Stimulated activated naive B cell treated with anti-CD40 and anti-IgM and Interleukin-4, amounts not matched to agents 10 μg/mL and 1 μg/mL and 100 μg/mL, for 72 hours (primary cell): ENCODE measurements at regions not wholly inside any gene's neighbourhood (a gene's known extent, or its start where the extent isn't known, plus 50 kb on each side); places are given as distances from the start of the nearest gene placed in this dataset.
A peak's percentile ranks its signal among the peaks of the same experiment; 100 is the strongest.
"Not testable (repeated sequence)": the region's sequence is repeated elsewhere in the genome, so short reads cannot be mapped to it uniquely, and the experiment has no call there.

ENCODE experiments used
- ATAC-seq, 2 donors: fragments of 150-1000 bp; cut with Tn5 transposase; replicated peaks; 2 replicates each; pipeline ENCODE4 v1.10.0; 2021; ENCODE audit warnings: moderate library complexity in 1 of 2
- DNase-seq: peaks from one replicate; pipeline ENCODE4 v3.0.0; 2021
- H3K27ac Mint-ChIP-seq: one replicate; pipeline ENCODE4 v1.8.0; 2022; ENCODE audit warnings: mild to moderate bottlenecking, mixed read lengths
- H3K27me3 Mint-ChIP-seq, 2 donors: one replicate each; pipeline ENCODE4 v1.8.0; 2022; ENCODE audit warnings: mixed read lengths in 2 of 2
- H3K36me3 Mint-ChIP-seq, 2 donors: one replicate each; pipeline ENCODE4 v1.8.0; 2022; ENCODE audit warnings: mixed read lengths in 2 of 2, mild to moderate bottlenecking in 1 of 2
- H3K4me1 Mint-ChIP-seq, 2 donors: one replicate each; pipeline ENCODE4 v1.8.0; 2022; ENCODE audit warnings: mixed read lengths in 2 of 2, mild to moderate bottlenecking in 1 of 2
- H3K4me3 Mint-ChIP-seq, 2 donors: one replicate each; pipeline ENCODE4 v1.8.0; 2022; ENCODE audit warnings: mild to moderate bottlenecking in 2 of 2, mixed read lengths in 2 of 2, moderate library complexity in 1 of 2
- H3K9me3 Mint-ChIP-seq, 2 donors: one replicate each; pipeline ENCODE4 v1.8.0; 2022; ENCODE audit warnings: mixed read lengths in 2 of 2, mild to moderate bottlenecking in 1 of 2

DNA sequence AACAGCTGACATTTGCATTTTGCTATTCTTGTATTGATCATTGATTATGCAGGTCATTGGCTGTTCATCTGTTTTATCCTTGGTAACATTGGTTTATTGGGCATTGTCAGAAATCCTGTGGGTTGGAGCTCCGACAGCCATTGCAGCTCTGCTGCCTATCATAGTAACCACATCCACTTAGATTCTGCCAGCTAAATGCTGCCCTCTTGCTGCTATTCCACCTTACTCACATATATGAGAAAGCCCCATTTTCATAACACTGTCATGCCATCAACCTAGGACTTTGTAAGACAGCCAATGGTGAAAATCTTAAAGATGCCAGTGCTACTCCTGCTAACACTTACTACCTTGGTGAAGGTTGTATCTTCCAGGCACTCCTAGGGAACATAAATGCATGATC lies 187.3 kb upstream of the CXCL13 start:
- no peak overlapping the region for H3K27ac Mint-ChIP-seq
- no peaks in the 10 kb centered on the region for H3K4me1 Mint-ChIP-seq
- H3K27me3 Mint-ChIP-seq = no peaks in the 10 kb centered on the region
- no peaks in the 10 kb centered on the region for H3K9me3 Mint-ChIP-seq
- ATAC-seq (peak; percentile 53 to 76), DNase-seq (no peak)
- H3K36me3 Mint-ChIP-seq = no peaks in the 10 kb centered on the region
- H3K4me3 Mint-ChIP-seq = no peak overlapping the region

DNA sequence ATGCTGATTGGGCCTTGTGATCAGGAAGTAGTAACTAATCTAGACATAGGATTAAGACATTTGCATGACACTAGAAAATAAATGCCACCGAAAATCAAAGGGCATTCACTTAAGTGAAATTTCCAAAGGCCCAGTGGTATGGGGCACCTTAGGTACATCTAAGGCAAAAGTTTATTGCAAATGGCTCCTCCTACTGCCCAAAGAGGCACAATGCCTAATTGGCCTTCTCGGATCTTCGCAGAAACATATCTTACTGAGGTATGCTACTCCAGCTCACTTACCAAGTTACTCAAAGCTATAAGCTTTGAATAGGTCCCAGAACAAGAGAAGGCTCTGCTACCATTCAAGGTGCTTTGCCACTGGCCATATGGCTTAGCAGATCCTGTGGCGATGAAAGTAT lies 174.8 kb upstream of the CXCL13 start:
- ATAC-seq = no peak
- Mint-ChIP-seq H3K36me3 (peaks cover 0 to 2% of the 10 kb centered on the region in 2 donors), H3K9me3 (no peaks in the 10 kb centered on the region), H3K27me3 (no peaks in the 10 kb centered on the region), H3K27ac (no peak overlapping the region), H3K4me1 (peaks cover 0 to 1% of the 10 kb centered on the region in 2 donors), H3K4me3 (no peak overlapping the region)
- DNase-seq = no peak

DNA sequence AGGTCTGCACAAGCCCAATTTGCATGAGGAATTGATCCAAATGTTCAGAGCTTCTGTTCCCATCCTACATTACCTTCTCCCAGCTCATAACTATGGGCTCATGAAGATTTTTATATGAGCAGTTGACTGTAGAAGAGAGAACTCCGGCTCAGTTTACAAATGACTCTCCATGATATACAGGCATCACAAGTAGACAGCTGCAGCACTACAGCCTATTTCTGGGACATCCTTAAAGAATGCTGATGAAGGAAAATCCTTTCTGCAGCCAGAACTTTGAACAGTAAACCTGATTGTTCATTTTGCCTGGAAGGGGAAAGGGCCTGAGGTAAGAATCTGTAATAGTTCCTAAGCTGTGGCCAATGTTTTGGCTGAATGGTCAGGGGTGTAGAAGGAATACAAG lies 174.1 kb upstream of the CXCL13 start:
- H3K27me3 Mint-ChIP-seq = no peaks in the 10 kb centered on the region

DNA sequence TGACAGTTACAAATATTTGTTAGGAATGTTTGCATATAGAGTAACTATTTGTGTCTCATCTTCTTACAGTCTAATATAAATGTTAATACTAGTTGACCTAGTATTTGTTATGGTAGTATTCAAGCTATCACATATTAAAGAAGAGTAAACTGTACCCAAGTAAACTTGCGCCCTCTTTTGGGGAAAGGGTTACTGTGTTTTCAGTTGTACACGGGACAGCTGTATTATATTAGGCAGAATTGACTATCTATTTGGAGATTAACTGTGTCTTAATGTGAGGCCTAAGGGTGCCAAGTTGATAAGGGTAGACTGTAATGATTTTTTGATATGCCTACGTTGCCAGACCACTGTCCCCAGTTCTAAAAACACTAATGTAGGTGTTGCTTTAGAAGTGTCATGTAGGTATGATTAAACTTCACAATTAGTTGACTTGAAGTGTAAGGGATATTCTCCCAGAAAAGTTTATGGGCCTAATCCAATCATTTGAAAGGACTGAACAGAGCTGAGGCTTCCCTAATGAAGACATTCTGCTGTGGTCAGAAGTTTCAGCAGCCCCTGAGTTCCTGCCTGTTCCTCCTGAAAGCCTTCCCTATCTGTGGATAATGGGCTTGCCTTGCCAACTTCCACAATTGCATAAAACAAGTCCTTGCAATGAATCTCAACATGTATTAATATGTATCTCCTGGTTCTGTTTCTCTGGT lies 172.8 kb upstream of the CXCL13 start:
- Mint-ChIP-seq H3K27ac (no peak overlapping the region), H3K36me3 (no peaks in the 10 kb centered on the region), H3K27me3 (no peaks in the 10 kb centered on the region), H3K4me1 (peaks cover 0 to 1% of the 10 kb centered on the region in 2 donors), H3K9me3 (no peaks in the 10 kb centered on the region), H3K4me3 (no peak overlapping the region)
- ATAC-seq (no peak), DNase-seq (no peak)

More for the DNA sequence above, 174.1 kb upstream of the CXCL13 start:
- H3K36me3 Mint-ChIP-seq = no peaks in the 10 kb centered on the region
- no peak for ATAC-seq
- H3K27ac Mint-ChIP-seq = no peak overlapping the region
- H3K4me3 Mint-ChIP-seq = no peak overlapping the region
- peaks cover 0 to 1% of the 10 kb centered on the region in 2 donors for H3K4me1 Mint-ChIP-seq
- H3K9me3 Mint-ChIP-seq = no peaks in the 10 kb centered on the region
- DNase-seq = no peak

GRCh38 chr4:77433418-77433733 lies 172.2 kb upstream of the CXCL13 start:
- ATAC-seq (peak; percentile 79 to 84), DNase-seq (no peak)
- H3K9me3 Mint-ChIP-seq = no peaks in the 10 kb centered on the region
- peaks cover 0 to 1% of the 10 kb centered on the region in 2 donors for H3K4me1 Mint-ChIP-seq
- no peaks in the 10 kb centered on the region for H3K27me3 Mint-ChIP-seq
- H3K4me3 Mint-ChIP-seq = no peak overlapping the region
- no peak overlapping the region for H3K27ac Mint-ChIP-seq
- no peaks in the 10 kb centered on the region for H3K36me3 Mint-ChIP-seq

- ATAC-seq (no peak), DNase-seq (no peak)
- Mint-ChIP-seq H3K9me3 (no peaks in the 10 kb centered on the region), H3K36me3 (no peaks in the 10 kb centered on the region), H3K27me3 (no peaks in the 10 kb centered on the region), H3K4me1 (peaks cover 0 to 1% of the 10 kb centered on the region in 2 donors), H3K27ac (no peak overlapping the region), H3K4me3 (no peak overlapping the region)
Observed at GRCh38 chr4:77434299-77435092, 171.1 kb upstream of the CXCL13 start.

DNA sequence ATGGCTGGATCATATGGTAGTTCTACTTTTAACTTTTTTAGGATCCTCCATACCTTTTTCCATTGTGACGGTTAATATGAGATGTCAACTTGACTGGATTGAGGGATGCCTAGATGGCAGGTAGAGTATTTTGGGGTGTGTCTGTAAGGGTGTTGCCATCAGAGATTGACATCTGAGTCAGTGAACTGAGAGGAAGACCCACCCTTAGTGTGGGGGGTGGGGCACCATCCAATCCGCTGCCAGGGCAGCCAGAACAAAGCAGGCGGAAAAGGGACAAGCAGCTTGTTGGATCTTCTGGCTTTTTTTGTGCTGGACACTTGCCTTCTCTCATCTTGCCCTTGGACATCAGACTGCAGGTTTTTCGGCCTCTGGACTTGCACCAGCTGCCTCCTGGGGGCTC lies 168.5 kb upstream of the CXCL13 start:
- H3K27ac Mint-ChIP-seq = no peak overlapping the region
- H3K27me3 Mint-ChIP-seq = no peaks in the 10 kb centered on the region
- no peak overlapping the region for H3K4me3 Mint-ChIP-seq
- H3K36me3 Mint-ChIP-seq = no peaks in the 10 kb centered on the region
- H3K4me1 Mint-ChIP-seq = peaks cover 0 to 1% of the 10 kb centered on the region in 2 donors
- H3K9me3 Mint-ChIP-seq = no peaks in the 10 kb centered on the region
- DNase-seq (no peak), ATAC-seq (no peak)

DNA sequence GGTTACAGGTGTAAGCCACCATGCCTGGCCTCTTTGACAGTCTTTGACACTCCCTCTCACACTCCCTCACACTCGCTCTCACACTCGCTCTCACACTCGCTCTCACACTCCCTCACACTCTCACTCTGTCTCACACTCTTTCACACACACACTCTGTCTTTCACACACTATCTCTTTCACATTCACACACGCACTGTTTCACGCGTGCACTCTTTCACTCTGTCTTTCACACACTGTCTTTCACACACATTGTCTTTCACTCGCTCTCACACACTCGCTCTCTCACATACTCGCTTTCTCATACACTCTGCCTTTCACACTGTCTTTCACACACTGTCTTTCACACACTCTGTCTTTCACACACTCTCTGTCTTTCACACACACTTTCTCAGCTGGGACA lies 167.1 kb upstream of the CXCL13 start:
- no peak overlapping the region for H3K4me3 Mint-ChIP-seq
- H3K36me3 Mint-ChIP-seq = no peaks in the 10 kb centered on the region
- H3K9me3 Mint-ChIP-seq = no peaks in the 10 kb centered on the region
- DNase-seq (no peak), ATAC-seq (no peak)
- no peak overlapping the region for H3K27ac Mint-ChIP-seq
- peaks cover 0 to 1% of the 10 kb centered on the region in 2 donors for H3K4me1 Mint-ChIP-seq
- no peaks in the 10 kb centered on the region for H3K27me3 Mint-ChIP-seq

DNA sequence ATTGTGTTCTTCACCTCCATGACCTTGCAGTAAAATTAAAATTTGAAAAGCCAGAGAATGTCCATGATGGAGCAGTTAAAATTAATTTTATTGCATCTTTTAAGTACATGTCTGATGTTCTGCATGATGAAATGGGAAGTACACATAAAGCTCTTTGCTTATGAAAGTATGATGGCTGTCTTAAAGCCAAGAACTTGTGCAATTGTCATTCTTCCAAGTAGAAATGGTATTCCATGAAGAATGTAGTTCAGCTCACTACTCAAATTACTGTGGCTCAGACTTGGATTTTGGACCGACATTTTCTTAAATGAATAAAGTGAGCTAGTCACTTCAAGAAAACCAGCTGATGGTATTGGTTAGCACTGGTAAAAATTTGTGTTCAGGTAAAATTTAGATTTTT lies 161.7 kb upstream of the CXCL13 start:
- no peaks in the 10 kb centered on the region for H3K36me3 Mint-ChIP-seq
- no peaks in the 10 kb centered on the region for H3K9me3 Mint-ChIP-seq
- H3K4me3 Mint-ChIP-seq = no peak overlapping the region
- H3K27ac Mint-ChIP-seq = no peak overlapping the region
- no peaks in the 10 kb centered on the region for H3K4me1 Mint-ChIP-seq
- peaks cover 0 to 4% of the 10 kb centered on the region in 2 donors for H3K27me3 Mint-ChIP-seq
- ATAC-seq (no peak), DNase-seq (no peak)

GRCh38 chr4:77445823-77446222 lies 159.8 kb upstream of the CXCL13 start:
- H3K27me3 Mint-ChIP-seq = peaks cover 0 to 4% of the 10 kb centered on the region in 2 donors
- H3K4me1 Mint-ChIP-seq = no peaks in the 10 kb centered on the region
- H3K27ac Mint-ChIP-seq = no peak overlapping the region
- no peak for DNase-seq
- no peaks in the 10 kb centered on the region for H3K9me3 Mint-ChIP-seq
- ATAC-seq = no peak
- H3K4me3 Mint-ChIP-seq = no peak overlapping the region
- no peaks in the 10 kb centered on the region for H3K36me3 Mint-ChIP-seq

DNA sequence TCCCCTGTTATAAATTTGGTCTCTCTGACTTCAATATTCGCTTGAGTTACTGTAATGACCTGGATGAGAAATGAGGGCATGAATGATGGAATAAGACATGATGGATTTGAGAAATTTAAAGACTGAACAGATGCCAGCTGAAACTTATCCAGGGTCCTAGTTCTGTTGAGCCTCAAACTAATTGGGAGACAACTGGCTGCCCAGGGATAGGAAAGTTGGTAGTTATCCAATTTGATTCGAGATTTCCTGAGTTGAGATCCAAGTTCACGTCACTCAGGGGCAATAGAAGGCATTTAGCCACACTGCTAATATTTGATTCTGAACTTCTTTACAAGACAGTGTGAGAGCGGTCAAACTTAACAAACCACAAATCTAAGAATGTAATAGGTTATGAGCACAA lies 159.0 kb upstream of the CXCL13 start:
- DNase-seq (no peak), ATAC-seq (no peak)
- Mint-ChIP-seq H3K9me3 (no peaks in the 10 kb centered on the region), H3K27me3 (peaks cover 0 to 4% of the 10 kb centered on the region in 2 donors), H3K36me3 (no peaks in the 10 kb centered on the region), H3K4me1 (no peaks in the 10 kb centered on the region), H3K27ac (no peak overlapping the region), H3K4me3 (no peak overlapping the region)

- Mint-ChIP-seq H3K36me3 (no peaks in the 10 kb centered on the region), H3K4me3 (no peak overlapping the region), H3K27ac (no peak overlapping the region), H3K9me3 (no peaks in the 10 kb centered on the region), H3K27me3 (peaks cover 0 to 4% of the 10 kb centered on the region in 2 donors), H3K4me1 (no peaks in the 10 kb centered on the region)
- ATAC-seq (no peak), DNase-seq (no peak)
Observed at GRCh38 chr4:77449171-77449570, 156.4 kb upstream of the CXCL13 start.

GRCh38 chr4:77450006-77450405 lies 155.6 kb upstream of the CXCL13 start:
- Mint-ChIP-seq H3K4me3 (no peak overlapping the region), H3K4me1 (no peaks in the 10 kb centered on the region), H3K27me3 (peaks cover 0 to 4% of the 10 kb centered on the region in 2 donors), H3K36me3 (no peaks in the 10 kb centered on the region), H3K9me3 (no peaks in the 10 kb centered on the region), H3K27ac (no peak overlapping the region)
- ATAC-seq (no peak), DNase-seq (no peak)

DNA sequence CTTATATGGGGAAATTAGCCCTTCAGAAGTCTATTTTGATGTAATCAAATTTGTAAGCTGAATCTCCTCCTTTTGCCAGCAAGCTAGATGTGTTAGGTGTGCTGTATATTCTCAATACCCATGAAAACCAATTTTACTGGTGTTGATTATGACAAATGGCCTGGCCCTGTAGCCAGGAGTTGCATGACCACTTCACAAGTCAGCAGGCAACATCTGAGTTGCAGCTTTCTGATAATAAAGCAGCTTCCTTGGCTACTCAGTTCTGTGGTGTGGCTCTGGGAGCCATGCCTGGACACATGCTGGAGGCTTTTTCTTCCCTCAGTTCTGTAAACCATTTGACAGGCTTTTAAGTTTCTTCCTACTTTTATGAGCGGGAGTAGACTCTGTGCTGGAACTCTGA lies 154.1 kb upstream of the CXCL13 start:
- Mint-ChIP-seq H3K36me3 (no peaks in the 10 kb centered on the region), H3K27me3 (no peaks in the 10 kb centered on the region), H3K4me1 (no peaks in the 10 kb centered on the region), H3K27ac (no peak overlapping the region), H3K4me3 (no peak overlapping the region), H3K9me3 (no peaks in the 10 kb centered on the region)
- DNase-seq (no peak), ATAC-seq (no peak)

- not testable (repeated sequence) for DNase-seq, H3K4me3 Mint-ChIP-seq, H3K27ac Mint-ChIP-seq, H3K9me3 Mint-ChIP-seq, ATAC-seq, H3K4me1 Mint-ChIP-seq, H3K36me3 Mint-ChIP-seq, H3K27me3 Mint-ChIP-seq
Observed at GRCh38 chr4:77452117-77452516, 153.5 kb upstream of the CXCL13 start.
